ENCODE measurements at regions not wholly inside any gene's neighbourhood (a gene's known extent, or its start where the extent isn't known, plus 50 kb on each side); places are given as distances from the start of the nearest gene placed in this dataset.

DNA sequence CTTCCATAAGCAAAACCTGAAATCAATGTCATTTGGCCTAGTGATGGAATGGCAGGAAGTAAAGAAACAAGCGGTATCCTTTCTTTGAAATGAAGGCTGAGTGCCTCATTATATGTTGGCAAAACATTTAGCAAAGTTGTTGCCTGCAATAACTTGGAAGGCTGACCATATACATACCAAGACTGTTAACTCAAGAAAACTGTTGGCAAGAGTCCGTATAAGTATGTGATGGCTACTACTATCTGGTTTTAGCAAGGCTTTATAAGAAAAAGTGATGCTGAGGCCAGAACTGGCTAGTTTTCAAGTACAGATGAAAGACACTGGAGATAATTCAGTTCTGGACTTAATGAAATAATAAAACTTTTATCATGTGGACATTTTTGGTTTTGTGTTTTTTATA is 356.2 kb downstream of the ZNF521 start:
- Histone ChIP-seq H3F3A (ENCODE audit: low read depth) (no peaks in the 10 kb centered on the region), H4K20me1 (ENCODE audit: insufficient read depth, low read length, poor library complexity, severe bottlenecking) (no peaks in the 10 kb centered on the region), H3K9me2 (replicated peaks; ENCODE audit: low read depth, low read length) (no peaks in the 10 kb centered on the region), H2AFZ (ENCODE audit: low read length) (no peak overlapping the region), H3K9me3 (ENCODE audit: insufficient read depth, low read depth, low read length) (peaks cover 7% of the 10 kb centered on the region; the same call in 1 of the 2 replicates), H3K4me1 (ENCODE audit: insufficient read depth, low read length, poor library complexity, severe bottlenecking) (no peaks in the 10 kb centered on the region), H3K4me3 (ENCODE audit: low read length, poor library complexity, severe bottlenecking) (no peak overlapping the region), H3K27me3 (ENCODE audit: insufficient read depth, low read length, poor library complexity, severe bottlenecking) (no peaks in the 10 kb centered on the region), H3K9ac (ENCODE audit: low read depth, low read length, poor library complexity, severe bottlenecking) (no peak overlapping the region), H3K4me2 (ENCODE audit: low read depth, low read length, poor library complexity, severe bottlenecking) (no peak overlapping the region), H3K36me3 (ENCODE audit: insufficient read depth, low read length) (no peaks in the 10 kb centered on the region), H3K79me2 (ENCODE audit: insufficient read depth, low read length) (no peaks in the 10 kb centered on the region)
- TF ChIP-seq EZH2phosphoT487 (IDR thresholded peaks at IDR 0.05; ENCODE audit: borderline replicate concordance) = no peak
- TF ChIP-seq CTCF (conservative IDR thresholded peaks at IDR 0.05; ENCODE audit: low read length) = no peak

GRCh38 chr18:24999650-25000267 is 352.2 kb downstream of the ZNF521 start:
- Histone ChIP-seq H3K36me3 (ENCODE audit: insufficient read depth, low read length) (no peaks in the 10 kb centered on the region), H3K9me3 (ENCODE audit: insufficient read depth, low read depth, low read length) (peaks cover 7% of the 10 kb centered on the region; the same call in 1 of the 2 replicates), H2AFZ (ENCODE audit: low read length) (no peak overlapping the region), H3K4me1 (ENCODE audit: insufficient read depth, low read length, poor library complexity, severe bottlenecking) (no peaks in the 10 kb centered on the region), H3K4me2 (ENCODE audit: low read depth, low read length, poor library complexity, severe bottlenecking) (no peak overlapping the region), H4K20me1 (ENCODE audit: insufficient read depth, low read length, poor library complexity, severe bottlenecking) (no peaks in the 10 kb centered on the region), H3F3A (ENCODE audit: low read depth) (no peaks in the 10 kb centered on the region), H3K27me3 (ENCODE audit: insufficient read depth, low read length, poor library complexity, severe bottlenecking) (no peaks in the 10 kb centered on the region), H3K4me3 (ENCODE audit: low read length, poor library complexity, severe bottlenecking) (no peak overlapping the region), H3K9ac (ENCODE audit: low read depth, low read length, poor library complexity, severe bottlenecking) (no peak overlapping the region), H3K79me2 (ENCODE audit: insufficient read depth, low read length) (no peaks in the 10 kb centered on the region), H3K9me2 (replicated peaks; ENCODE audit: low read depth, low read length) (no peaks in the 10 kb centered on the region)
- TF ChIP-seq EZH2phosphoT487 (IDR thresholded peaks at IDR 0.05; ENCODE audit: borderline replicate concordance) (no peak), CTCF (conservative IDR thresholded peaks at IDR 0.05; ENCODE audit: low read length) (no peak)

GRCh38 chr18:25001803-25002202 is 350.2 kb downstream of the ZNF521 start:
- no peak overlapping the region for H3K4me3 ChIP-seq (ENCODE audit: low read length, poor library complexity, severe bottlenecking)
- H3K9me3 ChIP-seq (ENCODE audit: insufficient read depth, low read depth, low read length) = peaks cover 7% of the 10 kb centered on the region; the same call in 1 of the 2 replicates
- no peaks in the 10 kb centered on the region for H3K9me2 ChIP-seq (replicated peaks; ENCODE audit: low read depth, low read length)
- peaks cover 10% of the 10 kb centered on the region for H3K4me1 ChIP-seq (ENCODE audit: insufficient read depth, low read length, poor library complexity, severe bottlenecking)
- no peaks in the 10 kb centered on the region for H4K20me1 ChIP-seq (ENCODE audit: insufficient read depth, low read length, poor library complexity, severe bottlenecking)
- H3K36me3 ChIP-seq (ENCODE audit: insufficient read depth, low read length) = no peaks in the 10 kb centered on the region
- H3K79me2 ChIP-seq (ENCODE audit: insufficient read depth, low read length) = no peaks in the 10 kb centered on the region
- TF ChIP-seq EZH2phosphoT487 (IDR thresholded peaks at IDR 0.05; ENCODE audit: borderline replicate concordance) (no peak), CTCF (conservative IDR thresholded peaks at IDR 0.05; ENCODE audit: low read length) (no peak)
- H2AFZ ChIP-seq (ENCODE audit: low read length) = no peak overlapping the region
- H3K4me2 ChIP-seq (ENCODE audit: low read depth, low read length, poor library complexity, severe bottlenecking) = no peak overlapping the region
- no peaks in the 10 kb centered on the region for H3F3A ChIP-seq (ENCODE audit: low read depth)
- H3K27me3 ChIP-seq (ENCODE audit: insufficient read depth, low read length, poor library complexity, severe bottlenecking) = no peaks in the 10 kb centered on the region
- no peak overlapping the region for H3K9ac ChIP-seq (ENCODE audit: low read depth, low read length, poor library complexity, severe bottlenecking)

Measured in Loucy (cell line).